Esophagus muscularis mucosa (tissue), 4 donors: ENCODE measurements at regions not wholly inside any gene's neighbourhood (a gene's known extent, or its start where the extent isn't known, plus 50 kb on each side); places are given as distances from the start of the nearest gene placed in this dataset.

Source experiments
- DNase-seq: peaks from one replicate; pipeline ENCODE4 v3.0.0-alpha.2; 2017; ENCODE audit errors: extremely low spot score
- H3K27ac ChIP-seq, 4 donors: fragments of 200-600 bp; sonication (generic); replicated peaks in 1 of 4; 1 replicate in 3 of 4; 2 replicates in 1 of 4; pipeline ENCODE4 v1.5.1; 2016 to 2019; ENCODE audit warnings: mild to moderate bottlenecking in 1 of 4
- H3K27me3 ChIP-seq, 4 donors: fragments of 200-600 bp; sonication (generic); one replicate each; pipeline versions ENCODE4 v1.5.1 to v1.6.0; 2016 to 2019
- H3K36me3 ChIP-seq, 4 donors: fragments of 200-600 bp; sonication (generic); one replicate each; pipeline ENCODE4 v1.5.1; 2016 to 2019
- H3K4me1 ChIP-seq, 4 donors: fragments of 200-600 bp; sonication (generic); one replicate each; pipeline ENCODE4 v1.5.1; 2016 to 2019
- H3K4me3 ChIP-seq, 4 donors: fragments of 200-600 bp; sonication (generic); 1 replicate in 2 of 4; 2 replicates in 2 of 4; pipeline ENCODE4 v1.5.1; 2016 to 2019; ENCODE audit warnings: mild to moderate bottlenecking in 4 of 4, moderate library complexity in 1 of 4
- H3K9me3 ChIP-seq, 4 donors: fragments of 200-600 bp; sonication (generic); 1 replicate in 3 of 4; 2 replicates in 1 of 4; pipeline ENCODE4 v1.5.1; 2016 to 2019
- EP300 ChIP-seq: sonication (generic); formaldehyde crosslinking; IDR thresholded peaks from one replicate; pipeline ENCODE4 v1.6.1; 2017; ENCODE audit warnings: antibody characterized with exemption
- POLR2A ChIP-seq: fragments of 450-650 bp; IDR thresholded peaks from one replicate; pipeline ENCODE4 v1.6.1; 2017; ENCODE audit warnings: antibody characterized with exemption, moderate library complexity, mild to moderate bottlenecking, low read depth
- POLR2AphosphoS5 ChIP-seq, 2 donors: sonication (generic); formaldehyde crosslinking; IDR thresholded peaks; one replicate each; pipeline ENCODE4 v1.6.1; 2017; ENCODE audit warnings: antibody characterized with exemption in 2 of 2
- WGBS: methylation state at CpG from one replicate; pipeline ENCODE4 v1.1.5; 2018; 5-methylcytosine and 5-hydroxymethylcytosine counted together
- intact Hi-C: fragments of 100-400 bp; cut with DNase I; formaldehyde crosslinking; loops from one replicate; pipeline ENCODE4 v1.15.1; 2023
- TF ChIP-seq, protein P1 (sequence below), 3 experiments: fragments of 200-600 bp in 2 of 3; fragments of 450-650 bp in 1 of 3; sonication (generic) in 2 of 3; IDR thresholded peaks; one replicate each; pipeline ENCODE4 v1.5.1; 2017 to 2019; ENCODE audit warnings: antibody characterized with exemption in 3 of 3, mild to moderate bottlenecking in 2 of 3, moderate library complexity in 1 of 3

- 87% methylated on average over 7 of the region's 7 CpGs for WGBS
These were observed 92.9 kb upstream of the GPRIN3 start for GRCh38 chr4:89400287-89401035.

GRCh38 chr4:89398644-89399043, 91.0 kb upstream of the GPRIN3 start:
- H3K27me3 ChIP-seq = no peaks in the 10 kb centered on the region

More at GRCh38 chr4:89400287-89401035, 92.9 kb upstream of the GPRIN3 start:
- DNase-seq = no peak
- intact Hi-C loops = no loop called here
- no peaks in the 10 kb centered on the region for H3K36me3 ChIP-seq
- H3K4me1 ChIP-seq = peaks cover 0 to 17% (median 10%) of the 10 kb centered on the region in 4 donors
- TF ChIP-seq POLR2AphosphoS5 (IDR thresholded peaks at IDR 0.05) (no peak), EP300 (no peak), POLR2A (no peak)
- TF ChIP-seq, protein P1, sequence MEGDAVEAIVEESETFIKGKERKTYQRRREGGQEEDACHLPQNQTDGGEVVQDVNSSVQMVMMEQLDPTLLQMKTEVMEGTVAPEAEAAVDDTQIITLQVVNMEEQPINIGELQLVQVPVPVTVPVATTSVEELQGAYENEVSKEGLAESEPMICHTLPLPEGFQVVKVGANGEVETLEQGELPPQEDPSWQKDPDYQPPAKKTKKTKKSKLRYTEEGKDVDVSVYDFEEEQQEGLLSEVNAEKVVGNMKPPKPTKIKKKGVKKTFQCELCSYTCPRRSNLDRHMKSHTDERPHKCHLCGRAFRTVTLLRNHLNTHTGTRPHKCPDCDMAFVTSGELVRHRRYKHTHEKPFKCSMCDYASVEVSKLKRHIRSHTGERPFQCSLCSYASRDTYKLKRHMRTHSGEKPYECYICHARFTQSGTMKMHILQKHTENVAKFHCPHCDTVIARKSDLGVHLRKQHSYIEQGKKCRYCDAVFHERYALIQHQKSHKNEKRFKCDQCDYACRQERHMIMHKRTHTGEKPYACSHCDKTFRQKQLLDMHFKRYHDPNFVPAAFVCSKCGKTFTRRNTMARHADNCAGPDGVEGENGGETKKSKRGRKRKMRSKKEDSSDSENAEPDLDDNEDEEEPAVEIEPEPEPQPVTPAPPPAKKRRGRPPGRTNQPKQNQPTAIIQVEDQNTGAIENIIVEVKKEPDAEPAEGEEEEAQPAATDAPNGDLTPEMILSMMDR (IDR thresholded peaks at IDR 0.05) = no peak
- no peak overlapping the region for H3K4me3 ChIP-seq
- no peaks in the 10 kb centered on the region for H3K9me3 ChIP-seq
- no peaks in the 10 kb centered on the region for H3K27me3 ChIP-seq
- no peak overlapping the region for H3K27ac ChIP-seq

GRCh38 chr4:89398146-89398545, 90.5 kb upstream of the GPRIN3 start:
- TF ChIP-seq POLR2A (no peak), POLR2AphosphoS5 (IDR thresholded peaks at IDR 0.05) (no peak), EP300 (no peak)
- TF ChIP-seq, protein P1 (IDR thresholded peaks at IDR 0.05) = no peak
- Histone ChIP-seq H3K9me3 (no peaks in the 10 kb centered on the region), H3K27me3 (no peaks in the 10 kb centered on the region), H3K4me3 (no peak overlapping the region), H3K4me1 (peaks cover 0 to 7% (median 2%) of the 10 kb centered on the region in 4 donors), H3K27ac (no peak overlapping the region), H3K36me3 (no peaks in the 10 kb centered on the region)
- intact Hi-C loops = no loop called here
- DNase-seq = no peak
- 66% methylated on average over 4 of the region's 4 CpGs for WGBS

More at GRCh38 chr4:89398644-89399043, 91.0 kb upstream of the GPRIN3 start:
- H3K4me1 ChIP-seq = peaks cover 0 to 12% (median 7%) of the 10 kb centered on the region in 4 donors
- no peak overlapping the region for H3K27ac ChIP-seq
- no peaks in the 10 kb centered on the region for H3K36me3 ChIP-seq
- TF ChIP-seq POLR2AphosphoS5 (IDR thresholded peaks at IDR 0.05) (no peak), POLR2A (no peak), EP300 (no peak)
- TF ChIP-seq, protein P1 (IDR thresholded peaks at IDR 0.05) = no peak
- H3K4me3 ChIP-seq = no peak overlapping the region
- intact Hi-C loops = no loop called here
- no peak for DNase-seq
- H3K9me3 ChIP-seq = no peaks in the 10 kb centered on the region

GRCh38 chr4:89397441-89397840, 89.8 kb upstream of the GPRIN3 start:
- Histone ChIP-seq H3K36me3 (no peaks in the 10 kb centered on the region), H3K27me3 (no peaks in the 10 kb centered on the region), H3K4me3 (no peak overlapping the region), H3K4me1 (peaks cover 0 to 4% (median 0%) of the 10 kb centered on the region in 4 donors), H3K27ac (no peak overlapping the region), H3K9me3 (no peaks in the 10 kb centered on the region)
- 43% methylated on average over 1 of the region's 1 CpG for WGBS
- TF ChIP-seq POLR2A (no peak), EP300 (no peak), POLR2AphosphoS5 (IDR thresholded peaks at IDR 0.05) (no peak)
- TF ChIP-seq, protein P1 (IDR thresholded peaks at IDR 0.05) = no peak
- DNase-seq = no peak
- intact Hi-C loops = no loop called here

- intact Hi-C loops = no loop called here
- no peaks in the 10 kb centered on the region for H3K27me3 ChIP-seq
- no peak overlapping the region for H3K4me3 ChIP-seq
- TF ChIP-seq EP300 (no peak), POLR2A (no peak), POLR2AphosphoS5 (IDR thresholded peaks at IDR 0.05) (no peak)
- TF ChIP-seq, protein P1 (IDR thresholded peaks at IDR 0.05) = no peak
- peaks cover 0 to 7% (median 0%) of the 10 kb centered on the region in 4 donors for H3K9me3 ChIP-seq
- 91% methylated on average over 2 of the region's 2 CpGs for WGBS
- no peaks in the 10 kb centered on the region for H3K36me3 ChIP-seq
- H3K4me1 ChIP-seq = no peaks in the 10 kb centered on the region
- H3K27ac ChIP-seq = no peak overlapping the region
- no peak for DNase-seq
These were observed 74.8 kb upstream of the GPRIN3 start for GRCh38 chr4:89382439-89382838.
